ENCODE measurements at regions not wholly inside any gene's neighbourhood (a gene's known extent, or its start where the extent isn't known, plus 50 kb on each side); places are given as distances from the start of the nearest gene placed in this dataset.
A peak's percentile ranks its signal among the peaks of the same experiment; 100 is the strongest.
"Not testable (repeated sequence)": the region's sequence is repeated elsewhere in the genome, so short reads cannot be mapped to it uniquely, and the experiment has no call there.

GRCh38 chr9:90514877-90515276, 127.7 kb downstream of the DIRAS2 start:
- DNase-seq (ENCODE audit: low read depth, low spot score): no peak

DNA sequence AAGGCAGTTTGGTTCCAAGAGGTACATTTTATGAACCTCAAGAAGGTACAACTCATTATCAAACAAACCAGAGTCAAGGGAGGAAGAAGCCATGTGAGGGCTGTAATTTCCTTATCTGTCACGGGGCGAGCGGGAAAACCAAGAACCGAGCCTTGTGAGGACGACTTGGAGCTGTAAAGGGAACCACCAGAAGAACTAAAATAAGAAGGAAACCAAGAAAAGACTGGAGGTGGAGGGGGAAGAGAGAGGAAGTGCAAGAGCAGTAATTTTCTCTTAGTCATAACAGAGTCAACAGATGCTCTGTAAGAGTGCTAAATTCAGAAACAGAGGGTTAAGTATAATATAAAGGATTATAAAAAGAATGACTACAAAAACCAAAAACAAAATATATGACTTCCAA, 127.1 kb downstream of the DIRAS2 start:
- DNase-seq (ENCODE audit: low read depth, low spot score): no peak

GRCh38 chr9:90517103-90517502, 125.5 kb downstream of the DIRAS2 start:
- peak; percentile 47 for DNase-seq (ENCODE audit: low read depth, low spot score)

DNA sequence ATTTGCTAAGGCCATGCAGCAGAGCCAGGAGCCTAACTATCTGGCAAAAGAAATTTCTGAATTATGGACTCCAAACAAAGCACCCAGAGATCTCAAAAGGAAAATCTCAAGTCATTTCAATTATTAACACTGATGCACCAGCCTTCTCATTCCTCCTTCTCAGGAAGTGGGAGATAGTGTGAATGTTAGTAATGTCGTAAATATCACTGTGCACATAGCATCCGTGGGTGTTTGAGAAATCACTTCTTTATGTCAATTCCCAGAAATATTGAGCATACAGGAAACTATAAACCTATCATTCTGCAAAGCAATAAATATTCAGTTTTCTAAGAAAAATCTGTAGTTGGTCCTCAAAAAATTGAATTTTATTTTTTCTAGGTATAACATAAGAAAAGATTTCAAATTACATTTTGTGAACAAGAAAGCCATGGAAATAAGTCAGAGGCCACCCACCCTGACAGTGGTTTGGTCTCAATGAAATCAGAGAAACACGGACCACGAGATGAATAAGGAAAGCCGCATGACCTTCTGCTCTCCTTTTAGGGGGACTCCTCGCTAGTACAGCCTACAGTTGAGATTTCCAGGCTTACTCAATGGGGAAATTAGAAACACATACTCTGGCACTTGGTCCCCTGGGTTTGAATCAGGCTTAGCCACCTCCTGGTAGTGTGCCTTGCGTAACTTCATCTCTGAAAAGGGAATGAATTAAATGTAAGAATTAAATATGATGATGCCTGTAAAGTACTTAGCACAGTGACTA, 120.6 kb downstream of the DIRAS2 start:
- no peak for DNase-seq (ENCODE audit: low read depth, low spot score)

DNA sequence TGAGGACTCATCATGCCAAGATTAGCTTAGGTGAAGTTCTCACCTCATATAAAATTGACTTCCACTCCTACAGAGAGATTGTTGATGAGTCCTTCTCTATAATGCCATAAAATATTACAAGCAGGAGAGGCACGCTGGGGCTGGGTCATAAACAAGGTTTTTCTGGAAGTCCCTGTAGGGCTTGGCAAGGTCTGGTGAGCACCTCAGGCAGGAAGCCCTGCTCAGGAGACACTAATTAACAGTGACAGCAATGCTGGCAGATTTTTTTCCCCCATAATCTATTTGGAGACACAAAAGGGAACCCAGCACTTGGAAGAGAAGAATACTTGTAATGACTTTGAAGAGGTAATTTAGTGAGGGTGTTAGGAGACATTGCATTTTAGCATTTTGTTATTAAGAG, 118.7 kb downstream of the DIRAS2 start:
- DNase-seq (ENCODE audit: low read depth, low spot score): no peak

GRCh38 chr9:90526386-90526785, 116.2 kb downstream of the DIRAS2 start:
- DNase-seq (ENCODE audit: low read depth, low spot score): no peak

- not testable (repeated sequence) for DNase-seq (ENCODE audit: low read depth, low spot score)
Measured at GRCh38 chr9:90536094-90536493, 106.5 kb downstream of the DIRAS2 start.

- no peak for DNase-seq (ENCODE audit: low read depth, low spot score)
Measured at GRCh38 chr9:90538566-90538965, 104.1 kb downstream of the DIRAS2 start.

DNA sequence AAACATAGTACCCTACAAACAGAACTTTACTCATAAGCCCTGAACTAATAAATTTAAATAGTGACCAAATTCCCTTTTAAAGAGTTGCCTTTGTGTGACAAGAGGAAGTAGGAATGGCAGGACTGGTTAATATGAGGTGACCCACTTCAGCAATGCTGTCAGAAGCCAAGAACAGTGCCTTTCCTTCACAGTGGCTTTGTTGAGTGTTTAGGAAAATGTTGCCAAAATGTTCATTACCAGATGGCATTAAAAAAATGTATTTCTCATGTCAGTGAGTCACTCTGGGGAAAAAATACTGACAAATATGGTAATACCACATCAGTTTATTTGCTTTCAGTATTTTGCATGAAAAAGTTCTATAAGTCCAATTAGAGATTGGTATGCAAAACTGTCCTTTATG, 103.3 kb downstream of the DIRAS2 start:
- DNase-seq (ENCODE audit: low read depth, low spot score): no peak

DNA sequence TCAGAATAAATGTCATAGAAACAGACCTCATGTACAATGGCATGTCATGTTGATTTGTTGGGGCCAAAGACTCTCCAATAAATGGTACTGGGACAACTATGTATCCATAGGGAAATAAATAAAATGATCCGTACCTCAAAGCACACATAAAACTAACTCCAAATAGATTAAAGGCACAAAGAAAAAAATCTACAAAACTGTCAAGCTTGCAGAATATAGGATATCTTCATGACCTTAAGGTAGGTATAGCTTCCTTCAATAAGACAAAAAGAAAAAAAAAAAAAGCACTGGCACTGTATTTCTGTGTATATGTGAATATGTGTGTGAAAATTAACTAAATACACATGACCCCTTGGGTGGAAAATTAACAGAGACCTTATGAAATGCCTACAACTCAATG, 101.9 kb downstream of the DIRAS2 start:
- DNase-seq (ENCODE audit: low read depth, low spot score): no peak

- DNase-seq (ENCODE audit: low read depth, low spot score): no peak
Measured at GRCh38 chr9:90544488-90544887, 98.1 kb downstream of the DIRAS2 start.

- DNase-seq (ENCODE audit: low read depth, low spot score): peak; percentile 79
Measured at GRCh38 chr9:90546200-90546599, 96.4 kb downstream of the DIRAS2 start.

DNA sequence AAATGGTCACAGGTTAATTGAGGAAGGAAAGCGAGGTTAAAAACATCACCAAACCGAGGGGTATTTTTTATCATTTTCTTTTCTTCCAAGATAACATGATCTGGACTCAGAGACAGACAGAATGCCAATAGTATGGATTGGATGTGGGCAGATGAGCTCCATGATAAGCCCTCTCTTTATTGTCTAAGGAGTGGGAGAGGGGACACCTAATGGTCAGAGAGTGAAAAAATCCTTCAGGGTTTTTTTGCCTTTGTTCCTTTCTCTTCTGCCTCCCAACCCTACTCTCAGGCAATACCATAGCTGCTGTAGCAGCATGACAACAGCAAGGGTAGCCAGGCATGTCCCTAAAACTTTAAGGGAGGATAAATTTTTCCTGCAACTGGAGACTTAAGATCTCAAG, 94.7 kb downstream of the DIRAS2 start:
- DNase-seq (ENCODE audit: low read depth, low spot score): peak; percentile 53

DNA sequence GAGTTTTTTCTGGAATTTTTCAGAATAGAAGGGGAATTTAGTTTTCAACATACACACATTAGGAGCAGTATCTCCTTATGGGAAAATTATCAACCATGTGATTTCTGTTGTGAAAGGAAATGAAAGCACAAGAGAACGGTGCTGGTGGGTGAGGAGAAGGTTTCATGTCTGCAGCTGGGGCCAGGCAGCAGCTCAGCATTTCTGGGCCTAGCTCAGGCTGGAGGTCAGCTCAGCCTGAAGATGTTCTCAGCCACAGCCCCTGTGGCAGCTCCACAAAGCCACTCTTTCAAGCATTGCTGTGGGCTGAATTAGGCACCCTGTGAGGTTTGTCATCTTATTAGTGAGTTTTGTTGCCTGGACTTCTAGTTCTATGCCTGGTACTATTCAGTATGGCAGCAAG, 90.3 kb downstream of the DIRAS2 start:
- no peak for DNase-seq (ENCODE audit: low read depth, low spot score)

GRCh38 chr9:90555351-90556057, 87.1 kb downstream of the DIRAS2 start:
- DNase-seq (ENCODE audit: low read depth, low spot score): no peak

- DNase-seq (ENCODE audit: low read depth, low spot score): no peak
Measured at GRCh38 chr9:90556897-90557675, 85.5 kb downstream of the DIRAS2 start.

DNA sequence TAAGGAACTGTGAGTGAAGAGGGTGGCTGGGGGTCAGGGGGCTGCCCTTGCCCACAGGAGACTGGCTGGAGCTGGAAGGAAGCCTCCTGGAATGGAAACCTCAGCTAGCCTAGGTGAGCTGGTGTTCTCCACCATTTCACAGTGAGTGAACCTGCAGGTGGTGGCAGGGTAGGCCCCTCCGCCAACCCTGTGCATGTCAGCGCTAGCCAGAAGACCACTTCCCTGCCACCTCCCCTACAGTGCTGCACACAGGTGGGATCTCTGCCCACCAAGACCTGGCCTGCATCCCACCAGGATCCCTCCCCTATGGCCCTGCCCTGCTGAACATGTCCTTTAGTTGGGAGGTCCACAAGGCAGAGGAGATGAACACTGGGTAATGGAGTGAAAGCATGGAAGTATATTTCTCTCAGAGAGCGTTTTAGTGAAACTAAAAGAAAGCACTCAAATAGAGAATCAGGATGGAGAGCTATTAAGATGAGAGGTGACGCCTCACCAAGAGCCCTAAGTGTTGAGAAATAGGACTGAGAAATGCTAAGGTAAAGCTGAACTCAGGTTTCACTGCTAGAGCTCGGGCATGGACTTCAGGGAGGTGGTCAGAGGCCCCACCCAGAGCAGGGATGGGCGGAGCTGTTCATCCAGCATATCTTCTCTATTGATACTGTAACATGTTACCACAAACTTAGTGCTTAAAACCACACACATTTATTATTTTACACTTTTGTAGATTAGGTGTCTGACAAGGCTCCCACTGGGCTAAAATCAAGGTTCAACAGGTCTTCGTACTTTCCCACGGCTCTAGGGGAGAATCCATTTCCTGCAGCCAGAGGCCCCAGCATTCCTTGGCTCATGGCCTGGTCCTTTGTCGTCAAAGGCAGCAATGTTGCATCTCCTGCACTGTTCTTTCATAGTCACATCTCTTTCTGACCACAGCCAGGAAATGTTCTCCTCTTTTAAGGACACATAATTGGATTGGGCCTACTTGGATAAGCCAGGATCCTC, 83.2 kb downstream of the DIRAS2 start:
- DNase-seq (ENCODE audit: low read depth, low spot score): no peak

Data from ELF-1 (cell line).